ENCODE measurements at regions not wholly inside any gene's neighbourhood (a gene's known extent, or its start where the extent isn't known, plus 50 kb on each side); places are given as distances from the start of the nearest gene placed in this dataset.

GRCh38 chr1:24998563-24999245 is 68.6 kb upstream of the RUNX3 start:
- DNase-seq, result no peak

GRCh38 chr1:24996983-24997893 is 67.2 kb upstream of the RUNX3 start:
- no peak for DNase-seq

- DNase-seq, result no peak
Measured at GRCh38 chr1:24996456-24996855, 66.4 kb upstream of the RUNX3 start.

- no peak for DNase-seq
Measured at GRCh38 chr1:24995661-24996060, 65.6 kb upstream of the RUNX3 start.

- no peak for DNase-seq
Measured at GRCh38 chr1:24995140-24995539, 65.1 kb upstream of the RUNX3 start.

GRCh38 chr1:24993871-24994580 is 64.0 kb upstream of the RUNX3 start:
- no peak for DNase-seq

GRCh38 chr1:24992761-24993211 is 62.7 kb upstream of the RUNX3 start:
- DNase-seq, result no peak

GRCh38 chr1:24992124-24992760 is 62.2 kb upstream of the RUNX3 start:
- DNase-seq, result no peak

- no peak for DNase-seq
Measured at GRCh38 chr1:24991697-24992096, 61.6 kb upstream of the RUNX3 start.

- DNase-seq, result no peak
Measured at GRCh38 chr1:24990779-24991641, 60.9 kb upstream of the RUNX3 start.

GRCh38 chr1:24990136-24990535 is 60.1 kb upstream of the RUNX3 start:
- DNase-seq, result no peak

- DNase-seq, result no peak
Measured at GRCh38 chr1:24989082-24989481, 59.0 kb upstream of the RUNX3 start.

- no peak for DNase-seq
Measured at GRCh38 chr1:24988558-24988912, 58.5 kb upstream of the RUNX3 start.

GRCh38 chr1:24987875-24988557 is 57.9 kb upstream of the RUNX3 start:
- no peak for DNase-seq

GRCh38 chr1:24987424-24987823 is 57.3 kb upstream of the RUNX3 start:
- no peak for DNase-seq

GRCh38 chr1:24986372-24986965 is 56.4 kb upstream of the RUNX3 start:
- DNase-seq, result no peak

GRCh38 chr1:24985737-24986136 is 55.7 kb upstream of the RUNX3 start:
- DNase-seq, result no peak

- no peak for DNase-seq
Measured at GRCh38 chr1:24984800-24985522, 54.9 kb upstream of the RUNX3 start.

GRCh38 chr1:24984300-24984699 is 54.2 kb upstream of the RUNX3 start:
- DNase-seq, result no peak

- no peak for DNase-seq
Measured at GRCh38 chr1:24983006-24983680, 53.1 kb upstream of the RUNX3 start.

Data from stimulated activated CD4-positive, alpha-beta T cell treated with anti-CD3 and anti-CD28 coated beads, Interleukin-2, amount 100 ng/mL, for 24 hours (primary cell).